CD4-positive, alpha-beta T cell (primary cell): ENCODE measurements at regions not wholly inside any gene's neighbourhood (a gene's known extent, or its start where the extent isn't known, plus 50 kb on each side); places are given as distances from the start of the nearest gene placed in this dataset.

Source experiments
- ATAC-seq: fragments of 200-7000 bp; cut with Tn5 transposase; one replicate; pipeline ENCODE4 v1.10.0; 2022; ENCODE audit warnings: mild to moderate bottlenecking; ENCODE audit not compliant: poor library complexity
- CTCF ChIA-PET: fragments of 350-600 bp; sonication (Branson Sonifier 250); formaldehyde crosslinking; loops from one replicate; lab custom pipeline; 2021; ENCODE audit warnings: antibody characterized with exemption, inconsistent platforms; lab: Charles Lee
- POLR2A ChIA-PET: fragments of 350-600 bp; sonication (Branson Sonifier 250); formaldehyde crosslinking; loops from one replicate; lab custom pipeline; 2021; ENCODE audit warnings: antibody characterized with exemption, inconsistent platforms; lab: Charles Lee
- DNase-seq, 14 experiments: peaks; one replicate each; pipeline ENCODE4 v3.0.0-alpha.2; 2013 to 2020; ENCODE audit warnings: mixed read lengths in 2 of 14
- H3K27ac ChIP-seq, 2 donors: one replicate each; pipeline versions ENCODE4 v1.5.1 to v1.7.0; 2013; ENCODE audit warnings: low read length in 2 of 2, low read depth in 1 of 2, mild to moderate bottlenecking in 1 of 2
- H3K27me3 ChIP-seq, 2 experiments: 1 replicate in 1 of 2; 2 replicates in 1 of 2; pipeline versions ENCODE4 v1.6.1 to v1.7.0; 2013; ENCODE audit warnings: low read length in 2 of 2, control low read depth in 1 of 2, mild to moderate bottlenecking in 1 of 2, moderate library complexity in 1 of 2; ENCODE audit not compliant: insufficient read depth in 2 of 2, control insufficient read depth in 1 of 2
- H3K36me3 ChIP-seq: one replicate; pipeline ENCODE4 v1.6.1; 2013; ENCODE audit warnings: low read length, control low read depth; ENCODE audit not compliant: insufficient read depth
- H3K4me1 ChIP-seq: one replicate; pipeline ENCODE4 v1.6.1; 2013; ENCODE audit warnings: low read length, control low read depth; ENCODE audit not compliant: insufficient read depth
- H3K4me3 ChIP-seq: one replicate; pipeline ENCODE4 v1.5.1; 2013; ENCODE audit warnings: mild to moderate bottlenecking, low read length, moderate library complexity
- H3K9me3 ChIP-seq, 2 experiments: 1 replicate in 1 of 2; 2 replicates in 1 of 2; pipeline versions ENCODE4 v1.6.1 to v1.7.0; 2013; ENCODE audit warnings: low read length in 2 of 2, mild to moderate bottlenecking in 2 of 2, control low read depth in 1 of 2, moderate library complexity in 1 of 2; ENCODE audit not compliant: control insufficient read depth in 1 of 2, insufficient read depth in 1 of 2
- H3K27ac Mint-ChIP-seq: one replicate; pipeline ENCODE4 v1.8.0; 2020; ENCODE audit warnings: mixed read lengths
- H3K27me3 Mint-ChIP-seq: one replicate; pipeline ENCODE4 v1.8.0; 2021; ENCODE audit warnings: mixed read lengths
- H3K36me3 Mint-ChIP-seq: one replicate; pipeline ENCODE4 v1.8.0; 2021; ENCODE audit warnings: low read depth, mixed read lengths
- H3K4me1 Mint-ChIP-seq: one replicate; pipeline ENCODE4 v1.8.0; 2021; ENCODE audit warnings: low read depth, mixed read lengths
- H3K4me3 Mint-ChIP-seq: one replicate; pipeline ENCODE4 v1.8.0; 2020; ENCODE audit warnings: mild to moderate bottlenecking, mixed read lengths
- H3K9me3 Mint-ChIP-seq: one replicate; pipeline ENCODE4 v1.8.0; 2020; ENCODE audit warnings: mixed read lengths
- intact Hi-C, 2 experiments: fragments of 100-400 bp; cut with DNase I in 1 of 2; cut with micrococcal nuclease in 1 of 2; formaldehyde crosslinking; loops; one replicate each; pipeline versions ENCODE4 v1.15.1 to v1.9.0; 2023 to 2025; cut with DNase I, micrococcal nuclease
- TF ChIP-seq, protein P1 (sequence below): fragments of 200-600 bp; IDR thresholded peaks from one replicate; pipeline ENCODE4 v1.8.0; 2022; ENCODE audit warnings: antibody characterized with exemption, mild to moderate bottlenecking

DNA sequence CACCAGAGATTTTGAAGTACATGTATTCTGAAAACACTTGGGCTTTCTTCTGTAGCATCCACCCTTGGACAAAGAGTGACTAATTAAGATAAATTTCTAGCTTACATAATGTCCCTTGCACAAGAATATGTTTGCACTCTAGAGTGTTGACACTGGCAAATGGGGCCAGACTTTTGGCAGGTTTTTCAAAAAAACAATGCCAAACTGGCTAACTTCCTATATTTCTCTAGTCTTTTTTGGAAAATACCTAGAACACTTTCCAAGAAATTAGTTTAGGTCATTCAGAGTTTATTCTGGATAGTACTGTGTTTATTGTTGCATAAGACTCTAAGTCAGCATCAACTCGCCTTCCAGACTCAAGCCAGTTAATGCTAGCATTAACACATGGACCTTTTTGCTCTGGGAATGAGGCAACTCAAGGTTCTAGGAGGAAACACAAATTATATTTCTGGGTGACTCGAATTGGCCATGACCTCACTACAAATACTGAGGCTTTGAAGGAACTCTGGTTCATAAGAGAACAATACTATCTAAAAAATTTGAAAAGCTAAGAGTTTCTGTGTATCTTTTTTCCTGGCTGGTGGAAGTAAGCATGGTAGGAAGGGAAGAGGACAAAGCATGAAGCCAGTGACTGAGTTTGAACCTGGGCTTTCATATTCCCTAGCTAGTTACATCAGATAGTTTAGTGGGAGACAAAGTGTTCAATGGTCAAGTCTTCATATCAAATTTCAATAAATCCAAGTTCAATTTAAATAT is 101.6 kb downstream of the NREP start:
- no peak overlapping the region for H3K27ac Mint-ChIP-seq
- CTCF ChIA-PET, result no interaction called here
- H3K9me3 Mint-ChIP-seq, result peaks cover 3% of the 10 kb centered on the region
- Histone ChIP-seq H3K4me1 (no peaks in the 10 kb centered on the region), H3K36me3 (no peaks in the 10 kb centered on the region), H3K27ac (no peak overlapping the region), H3K27me3 (peaks cover 0 to 2% of the 10 kb centered on the region in 2 experiments), H3K4me3 (no peak overlapping the region), H3K9me3 (peaks cover 0 to 6% of the 10 kb centered on the region in 2 experiments)
- H3K4me3 Mint-ChIP-seq, result no peak overlapping the region
- POLR2A ChIA-PET, result no interaction called here
- ATAC-seq (no peak), DNase-seq (no peak)
- H3K27me3 Mint-ChIP-seq, result peaks cover 3% of the 10 kb centered on the region
- H3K4me1 Mint-ChIP-seq, result no peaks in the 10 kb centered on the region
- intact Hi-C loops, result no loop called here
- no peaks in the 10 kb centered on the region for H3K36me3 Mint-ChIP-seq
- TF ChIP-seq, protein P1, sequence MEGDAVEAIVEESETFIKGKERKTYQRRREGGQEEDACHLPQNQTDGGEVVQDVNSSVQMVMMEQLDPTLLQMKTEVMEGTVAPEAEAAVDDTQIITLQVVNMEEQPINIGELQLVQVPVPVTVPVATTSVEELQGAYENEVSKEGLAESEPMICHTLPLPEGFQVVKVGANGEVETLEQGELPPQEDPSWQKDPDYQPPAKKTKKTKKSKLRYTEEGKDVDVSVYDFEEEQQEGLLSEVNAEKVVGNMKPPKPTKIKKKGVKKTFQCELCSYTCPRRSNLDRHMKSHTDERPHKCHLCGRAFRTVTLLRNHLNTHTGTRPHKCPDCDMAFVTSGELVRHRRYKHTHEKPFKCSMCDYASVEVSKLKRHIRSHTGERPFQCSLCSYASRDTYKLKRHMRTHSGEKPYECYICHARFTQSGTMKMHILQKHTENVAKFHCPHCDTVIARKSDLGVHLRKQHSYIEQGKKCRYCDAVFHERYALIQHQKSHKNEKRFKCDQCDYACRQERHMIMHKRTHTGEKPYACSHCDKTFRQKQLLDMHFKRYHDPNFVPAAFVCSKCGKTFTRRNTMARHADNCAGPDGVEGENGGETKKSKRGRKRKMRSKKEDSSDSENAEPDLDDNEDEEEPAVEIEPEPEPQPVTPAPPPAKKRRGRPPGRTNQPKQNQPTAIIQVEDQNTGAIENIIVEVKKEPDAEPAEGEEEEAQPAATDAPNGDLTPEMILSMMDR, result no peak

DNA sequence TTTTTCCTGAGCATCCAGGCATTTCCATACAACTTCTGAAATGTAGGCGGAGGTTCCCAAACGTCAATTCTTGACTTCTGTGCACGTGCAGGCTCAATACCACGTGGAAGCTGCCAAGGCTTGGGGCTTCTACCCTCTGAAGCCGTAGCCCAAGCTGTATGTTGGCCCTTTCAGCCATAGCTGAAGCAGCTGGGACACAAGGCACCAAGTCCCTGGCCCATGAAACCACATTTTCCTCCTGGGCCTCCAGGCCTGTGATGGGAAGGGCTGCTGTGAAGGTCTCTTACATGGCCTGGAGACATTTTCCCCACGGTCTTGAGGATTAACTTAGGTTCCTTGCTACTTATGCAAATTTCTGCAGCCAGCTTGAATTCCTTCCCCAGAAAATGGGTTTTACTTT is 103.6 kb downstream of the NREP start:
- H3K36me3 ChIP-seq, result no peaks in the 10 kb centered on the region
- POLR2A ChIA-PET, result no interaction called here
- Mint-ChIP-seq H3K27me3 (peaks cover 7% of the 10 kb centered on the region), H3K36me3 (no peaks in the 10 kb centered on the region), H3K4me1 (no peaks in the 10 kb centered on the region), H3K27ac (no peak overlapping the region), H3K4me3 (no peak overlapping the region), H3K9me3 (peaks cover 2% of the 10 kb centered on the region)
- DNase-seq, result no peak
- CTCF ChIA-PET, result no interaction called here
- peaks cover 0 to 6% of the 10 kb centered on the region in 2 experiments for H3K9me3 ChIP-seq
- TF ChIP-seq, protein P1, result no peak
- intact Hi-C loops, result no loop called here
- H3K4me3 ChIP-seq, result no peak overlapping the region
- no peaks in the 10 kb centered on the region for H3K4me1 ChIP-seq
- H3K27me3 ChIP-seq, result peaks cover 0 to 2% of the 10 kb centered on the region in 2 experiments
- ATAC-seq, result no peak
- H3K27ac ChIP-seq, result no peak overlapping the region

DNA sequence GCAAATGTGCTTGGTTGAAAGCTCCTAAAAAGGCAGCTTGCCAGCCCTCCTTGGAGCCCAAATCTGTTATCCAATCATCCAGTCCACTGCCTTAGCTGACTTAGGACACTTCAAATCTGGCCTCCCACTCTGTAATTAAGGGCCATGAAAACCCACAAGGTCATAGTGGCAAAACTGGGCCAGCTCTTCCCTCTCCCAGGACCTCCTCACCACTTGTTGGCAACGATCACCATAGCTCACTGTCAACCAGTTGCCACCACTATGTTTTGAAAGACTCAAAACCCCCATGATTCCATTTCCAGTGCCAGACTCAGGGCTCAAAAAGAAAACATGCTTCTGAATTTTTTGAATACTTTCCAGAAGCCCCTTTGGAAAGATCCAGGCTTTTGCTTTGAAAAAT is 107.5 kb downstream of the NREP start:
- H3K27me3 Mint-ChIP-seq, result peaks cover 4% of the 10 kb centered on the region
- CTCF ChIA-PET, result no interaction called here
- peaks cover 0 to 2% of the 10 kb centered on the region in 2 experiments for H3K27me3 ChIP-seq
- H3K4me3 ChIP-seq, result no peak overlapping the region
- intact Hi-C loops, result no loop called here
- POLR2A ChIA-PET, result no interaction called here
- peaks cover 0 to 6% of the 10 kb centered on the region in 2 experiments for H3K9me3 ChIP-seq
- H3K27ac ChIP-seq, result no peak overlapping the region
- TF ChIP-seq, protein P1, result no peak
- no peaks in the 10 kb centered on the region for H3K36me3 Mint-ChIP-seq
- DNase-seq, result no peak
- no peak overlapping the region for H3K4me3 Mint-ChIP-seq
- H3K9me3 Mint-ChIP-seq, result peaks cover 2% of the 10 kb centered on the region
- no peak for ATAC-seq
- H3K4me1 ChIP-seq, result no peaks in the 10 kb centered on the region
- H3K4me1 Mint-ChIP-seq, result no peaks in the 10 kb centered on the region
- H3K27ac Mint-ChIP-seq, result no peak overlapping the region
- no peaks in the 10 kb centered on the region for H3K36me3 ChIP-seq
